ENCODE measurements at regions not wholly inside any gene's neighbourhood (a gene's known extent, or its start where the extent isn't known, plus 50 kb on each side); places are given as distances from the start of the nearest gene placed in this dataset.

DNA sequence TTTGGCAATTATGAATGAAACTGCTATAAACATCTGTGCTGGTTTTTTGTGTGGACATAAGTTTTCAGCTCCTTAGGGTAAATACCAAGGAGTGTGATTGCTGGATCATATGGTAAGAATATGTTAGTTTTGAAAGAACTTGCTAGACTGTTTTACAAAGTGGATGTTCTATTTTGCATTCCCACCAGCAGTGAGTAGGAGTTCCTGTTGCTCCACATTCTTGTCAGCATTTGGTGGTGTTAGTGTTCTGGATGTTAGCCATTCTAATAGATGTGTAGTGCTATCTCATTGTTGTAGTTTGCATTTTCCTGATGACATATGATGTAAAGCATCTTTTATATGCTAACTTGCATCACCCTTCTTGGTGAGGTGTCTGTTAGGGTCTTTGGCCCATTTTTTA, 304.6 kb downstream of the NUP35 start:
- H3K4me1 Mint-ChIP-seq = no peaks in the 10 kb centered on the region
- no peaks in the 10 kb centered on the region for H3K9me3 ChIP-seq (ENCODE audit: control insufficient read depth in 2 of 3, low read length in 3 of 3)
- no peaks in the 10 kb centered on the region for H3K27me3 Mint-ChIP-seq
- H3K27ac ChIP-seq (ENCODE audit: low read depth, low read length) = no peak overlapping the region
- intact Hi-C loops (cut with micrococcal nuclease) = no loop called here
- H3K9me3 Mint-ChIP-seq = peaks cover 4 to 36% (median 11%) of the 10 kb centered on the region in 11 donors
- H3K36me3 Mint-ChIP-seq = peaks cover 0 to 4% (median 0%) of the 10 kb centered on the region in 5 donors
- no peak overlapping the region for H3K27ac Mint-ChIP-seq
- no peaks in the 10 kb centered on the region for H3K4me1 ChIP-seq (ENCODE audit: control insufficient read depth in 2 of 2, insufficient read depth in 2 of 2, low read length in 2 of 2)
- no peaks in the 10 kb centered on the region for H3K27me3 ChIP-seq (ENCODE audit: control insufficient read depth in 2 of 2, insufficient read depth in 2 of 2, low read length in 2 of 2)
- H3K4me3 ChIP-seq (ENCODE audit: low read length) = no peak overlapping the region
- ChIA-PET POLR2A (no interaction called here), CTCF (no interaction called here)
- no peak overlapping the region for H3K4me3 Mint-ChIP-seq
- no peak for ATAC-seq
- no peaks in the 10 kb centered on the region for H3K36me3 ChIP-seq (ENCODE audit: control insufficient read depth in 2 of 3, insufficient read depth in 3 of 3, low read length in 3 of 3)
- no peak for DNase-seq

DNA sequence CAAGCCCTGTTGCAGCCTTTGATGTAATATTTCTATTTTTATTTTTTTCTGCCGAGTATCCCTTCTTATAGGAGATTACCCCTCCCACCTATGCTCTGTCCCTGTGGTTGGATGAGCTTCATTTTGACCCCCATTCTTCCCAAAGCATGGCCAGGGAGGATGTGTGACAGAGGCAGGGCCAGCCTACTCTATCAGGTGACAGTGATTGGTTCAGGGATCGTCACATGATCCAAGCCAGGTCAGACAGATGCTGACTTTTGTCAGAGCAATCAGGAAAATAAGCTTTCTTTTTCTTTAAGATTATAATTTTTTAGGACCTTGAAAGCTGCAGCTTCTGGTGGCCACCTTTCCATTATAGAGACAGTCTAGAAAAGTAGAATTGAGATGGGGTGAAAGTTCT, 314.3 kb downstream of the NUP35 start:
- Mint-ChIP-seq H3K36me3 (no peaks in the 10 kb centered on the region), H3K9me3 (peaks cover 0 to 8% (median 3%) of the 10 kb centered on the region in 11 donors)
- CTCF ChIA-PET = no interaction called here

DNA sequence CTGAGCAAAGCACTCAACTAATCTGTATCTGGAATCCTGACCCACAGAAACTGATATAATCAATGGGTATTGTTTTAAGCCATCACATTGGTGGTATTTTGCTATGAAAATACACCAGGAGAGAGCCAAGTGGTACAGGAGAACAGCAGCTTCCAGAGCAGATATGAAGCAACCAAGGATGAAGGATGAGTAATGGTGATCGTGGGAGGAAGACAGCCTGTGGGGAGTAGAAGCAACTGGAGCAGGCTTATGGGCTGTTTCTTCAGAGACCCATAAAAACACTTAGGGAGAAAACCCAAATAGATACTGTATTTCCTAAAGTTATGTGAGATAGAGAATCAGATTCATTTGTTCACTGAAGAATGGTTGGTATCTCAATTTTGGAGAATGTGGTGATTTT, 330.8 kb downstream of the NUP35 start:
- Mint-ChIP-seq H3K36me3 (peaks cover 0 to 8% (median 4%) of the 10 kb centered on the region in 5 donors), H3K9me3 (peaks cover 3 to 28% (median 13%) of the 10 kb centered on the region in 11 donors), H3K4me1 (no peaks in the 10 kb centered on the region), H3K4me3 (no peak overlapping the region), H3K27me3 (no peaks in the 10 kb centered on the region), H3K27ac (no peak overlapping the region)
- Histone ChIP-seq H3K36me3 (ENCODE audit: control insufficient read depth in 2 of 3, insufficient read depth in 3 of 3, low read length in 3 of 3) (no peaks in the 10 kb centered on the region), H3K27me3 (ENCODE audit: control insufficient read depth in 2 of 2, insufficient read depth in 2 of 2, low read length in 2 of 2) (no peaks in the 10 kb centered on the region), H3K4me3 (ENCODE audit: low read length) (no peak overlapping the region), H3K27ac (ENCODE audit: low read depth, low read length) (no peak overlapping the region), H3K4me1 (ENCODE audit: control insufficient read depth in 2 of 2, insufficient read depth in 2 of 2, low read length in 2 of 2) (no peaks in the 10 kb centered on the region), H3K9me3 (ENCODE audit: control insufficient read depth in 2 of 3, low read length in 3 of 3) (no peaks in the 10 kb centered on the region)
- ChIA-PET CTCF (no interaction called here), POLR2A (no interaction called here)
- DNase-seq (no peak), ATAC-seq (no peak)
- intact Hi-C loops (cut with micrococcal nuclease) = no loop called here

More for the DNA sequence above, 314.3 kb downstream of the NUP35 start:
- no peak overlapping the region for H3K27ac ChIP-seq (ENCODE audit: low read depth, low read length)
- POLR2A ChIA-PET = no interaction called here
- Mint-ChIP-seq H3K27ac (no peak overlapping the region), H3K27me3 (peaks cover 0 to 5% (median 0%) of the 10 kb centered on the region in 5 donors), H3K4me3 (no peak overlapping the region), H3K4me1 (no peaks in the 10 kb centered on the region)
- intact Hi-C loops (cut with micrococcal nuclease) = no loop called here
- no peaks in the 10 kb centered on the region for H3K36me3 ChIP-seq (ENCODE audit: control insufficient read depth in 2 of 3, insufficient read depth in 3 of 3, low read length in 3 of 3)
- H3K9me3 ChIP-seq (ENCODE audit: control insufficient read depth in 2 of 3, low read length in 3 of 3) = no peaks in the 10 kb centered on the region
- ATAC-seq (no peak), DNase-seq (no peak)
- H3K27me3 ChIP-seq (ENCODE audit: control insufficient read depth in 2 of 2, insufficient read depth in 2 of 2, low read length in 2 of 2) = no peaks in the 10 kb centered on the region
- H3K4me1 ChIP-seq (ENCODE audit: control insufficient read depth in 2 of 2, insufficient read depth in 2 of 2, low read length in 2 of 2) = no peaks in the 10 kb centered on the region
- H3K4me3 ChIP-seq (ENCODE audit: low read length) = no peak overlapping the region

DNA sequence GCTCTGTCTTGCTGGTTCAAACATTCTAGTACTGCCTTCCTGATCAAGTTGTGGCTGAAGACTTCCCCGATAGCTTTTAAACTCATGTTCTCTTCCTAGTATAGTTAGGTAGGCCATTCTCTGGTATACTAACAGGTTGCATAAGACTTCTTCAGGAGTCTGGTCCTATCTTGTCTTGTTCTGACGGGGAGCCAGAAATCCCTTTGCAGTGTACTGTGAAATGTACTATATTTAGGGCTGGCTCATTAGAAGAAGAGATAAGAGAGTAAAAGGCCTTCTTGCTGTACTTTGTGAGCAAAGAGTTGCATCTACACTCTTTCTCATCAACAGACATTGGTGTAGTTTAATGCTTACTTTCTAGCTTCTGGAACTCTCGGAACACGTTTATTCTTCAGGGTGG, 331.9 kb downstream of the NUP35 start:
- H3K9me3 ChIP-seq (ENCODE audit: control insufficient read depth in 2 of 3, low read length in 3 of 3) = no peaks in the 10 kb centered on the region
- no peaks in the 10 kb centered on the region for H3K4me1 ChIP-seq (ENCODE audit: control insufficient read depth in 2 of 2, insufficient read depth in 2 of 2, low read length in 2 of 2)
- intact Hi-C loops (cut with micrococcal nuclease) = no loop called here
- peaks cover 1 to 22% (median 9%) of the 10 kb centered on the region in 11 donors for H3K9me3 Mint-ChIP-seq
- peaks cover 0 to 8% (median 4%) of the 10 kb centered on the region in 5 donors for H3K36me3 Mint-ChIP-seq
- CTCF ChIA-PET = no interaction called here
- POLR2A ChIA-PET = no interaction called here
- H3K27me3 ChIP-seq (ENCODE audit: control insufficient read depth in 2 of 2, insufficient read depth in 2 of 2, low read length in 2 of 2) = no peaks in the 10 kb centered on the region
- H3K27ac ChIP-seq (ENCODE audit: low read depth, low read length) = no peak overlapping the region
- H3K4me3 ChIP-seq (ENCODE audit: low read length) = no peak overlapping the region
- H3K4me1 Mint-ChIP-seq = no peaks in the 10 kb centered on the region
- no peak overlapping the region for H3K4me3 Mint-ChIP-seq
- H3K27me3 Mint-ChIP-seq = no peaks in the 10 kb centered on the region
- DNase-seq (no peak), ATAC-seq (no peak)
- no peaks in the 10 kb centered on the region for H3K36me3 ChIP-seq (ENCODE audit: control insufficient read depth in 2 of 3, insufficient read depth in 3 of 3, low read length in 3 of 3)
- H3K27ac Mint-ChIP-seq = no peak overlapping the region

DNA sequence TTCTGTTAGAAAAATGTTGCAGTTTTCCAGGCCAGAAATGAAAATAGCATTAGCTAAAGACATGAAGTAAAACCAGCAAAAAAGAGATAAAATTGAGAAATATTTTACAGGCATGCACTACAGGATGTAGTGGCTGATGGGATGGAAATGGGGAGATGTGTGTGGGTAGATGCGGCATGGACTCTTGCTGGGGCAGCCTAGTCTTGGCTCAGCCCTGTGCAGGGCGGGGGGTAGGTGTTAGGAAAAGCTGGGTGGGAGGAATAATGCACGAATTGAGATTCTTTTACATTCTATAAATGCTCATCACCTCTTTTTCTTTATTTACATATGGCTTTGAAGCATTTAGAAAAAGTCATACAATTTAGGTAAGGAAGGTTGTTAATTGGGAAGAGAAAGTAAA, 334.2 kb downstream of the NUP35 start:
- Histone ChIP-seq H3K27ac (ENCODE audit: low read depth, low read length) (no peak overlapping the region), H3K27me3 (ENCODE audit: control insufficient read depth in 2 of 2, insufficient read depth in 2 of 2, low read length in 2 of 2) (no peaks in the 10 kb centered on the region), H3K9me3 (ENCODE audit: control insufficient read depth in 2 of 3, low read length in 3 of 3) (no peaks in the 10 kb centered on the region), H3K36me3 (ENCODE audit: control insufficient read depth in 2 of 3, insufficient read depth in 3 of 3, low read length in 3 of 3) (no peaks in the 10 kb centered on the region), H3K4me1 (ENCODE audit: control insufficient read depth in 2 of 2, insufficient read depth in 2 of 2, low read length in 2 of 2) (no peaks in the 10 kb centered on the region), H3K4me3 (ENCODE audit: low read length) (no peak overlapping the region)
- intact Hi-C loops (cut with micrococcal nuclease) = no loop called here
- Mint-ChIP-seq H3K27ac (no peak overlapping the region), H3K27me3 (no peaks in the 10 kb centered on the region), H3K9me3 (peaks cover 3 to 16% (median 5%) of the 10 kb centered on the region in 11 donors), H3K4me3 (no peak overlapping the region), H3K36me3 (peaks cover 0 to 5% (median 4%) of the 10 kb centered on the region in 5 donors), H3K4me1 (no peaks in the 10 kb centered on the region)
- ChIA-PET POLR2A (no interaction called here), CTCF (no interaction called here)
- no peak for DNase-seq
- no peak for ATAC-seq

DNA sequence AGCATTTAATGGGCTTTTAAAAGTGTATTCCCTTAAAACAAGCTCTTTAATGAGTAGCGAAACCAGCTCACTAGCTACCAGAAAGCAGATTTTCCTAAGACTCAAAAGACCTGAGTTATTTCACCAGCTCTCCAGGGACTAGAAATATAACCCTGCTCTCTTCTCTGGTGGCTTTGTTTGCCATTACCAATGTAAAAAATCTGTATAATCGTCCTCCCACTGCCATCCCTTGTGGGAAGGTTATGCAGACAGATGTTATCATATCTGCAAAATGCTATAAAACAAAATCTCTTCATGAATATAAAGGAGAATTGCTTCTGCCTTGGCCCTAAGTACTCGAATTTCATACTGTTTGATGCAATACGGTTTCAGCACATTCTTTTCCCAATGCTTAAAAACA, 335.2 kb downstream of the NUP35 start:
- no peaks in the 10 kb centered on the region for H3K27me3 Mint-ChIP-seq

DNA sequence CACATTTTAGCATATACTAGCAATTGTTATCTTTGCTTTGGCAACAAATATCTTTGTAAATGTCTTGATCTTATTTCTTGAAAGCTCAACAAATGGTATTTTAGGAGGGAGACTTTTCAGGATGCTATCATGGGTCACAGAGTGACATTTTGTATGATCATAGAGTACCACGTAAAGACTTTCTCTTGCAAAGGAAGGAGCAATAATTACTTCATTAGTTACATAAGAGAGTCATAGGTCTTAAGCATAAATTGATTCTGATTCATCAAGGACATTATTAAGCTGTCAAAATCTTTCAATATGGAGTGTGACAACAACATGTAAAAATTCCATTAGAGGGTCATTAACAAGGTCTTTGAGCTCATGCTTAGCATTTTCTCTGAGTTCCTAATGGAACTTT, 339.6 kb downstream of the NUP35 start:
- intact Hi-C loops (cut with micrococcal nuclease) = no loop called here
- H3K4me3 Mint-ChIP-seq = no peak overlapping the region
- Histone ChIP-seq H3K4me1 (ENCODE audit: control insufficient read depth in 2 of 2, insufficient read depth in 2 of 2, low read length in 2 of 2) (no peaks in the 10 kb centered on the region), H3K4me3 (ENCODE audit: low read length) (no peak overlapping the region), H3K27me3 (ENCODE audit: control insufficient read depth in 2 of 2, insufficient read depth in 2 of 2, low read length in 2 of 2) (no peaks in the 10 kb centered on the region), H3K36me3 (ENCODE audit: control insufficient read depth in 2 of 3, insufficient read depth in 3 of 3, low read length in 3 of 3) (no peaks in the 10 kb centered on the region), H3K9me3 (ENCODE audit: control insufficient read depth in 2 of 3, low read length in 3 of 3) (no peaks in the 10 kb centered on the region), H3K27ac (ENCODE audit: low read depth, low read length) (no peak overlapping the region)
- ChIA-PET CTCF (no interaction called here), POLR2A (no interaction called here)
- no peaks in the 10 kb centered on the region for H3K27me3 Mint-ChIP-seq
- H3K36me3 Mint-ChIP-seq = no peaks in the 10 kb centered on the region
- no peak overlapping the region for H3K27ac Mint-ChIP-seq
- peaks cover 0 to 11% (median 2%) of the 10 kb centered on the region in 11 donors for H3K9me3 Mint-ChIP-seq
- ATAC-seq (no peak), DNase-seq (no peak)
- no peaks in the 10 kb centered on the region for H3K4me1 Mint-ChIP-seq

More for the DNA sequence above, 335.2 kb downstream of the NUP35 start:
- no peaks in the 10 kb centered on the region for H3K4me1 Mint-ChIP-seq
- ChIA-PET CTCF (no interaction called here), POLR2A (no interaction called here)
- H3K36me3 Mint-ChIP-seq = peaks cover 0 to 2% (median under 1%) of the 10 kb centered on the region in 5 donors
- H3K9me3 Mint-ChIP-seq = peaks cover under 1 to 15% (median 5%) of the 10 kb centered on the region in 11 donors
- H3K27me3 ChIP-seq (ENCODE audit: control insufficient read depth in 2 of 2, insufficient read depth in 2 of 2, low read length in 2 of 2) = no peaks in the 10 kb centered on the region
- no peak overlapping the region for H3K27ac ChIP-seq (ENCODE audit: low read depth, low read length)
- DNase-seq (no peak), ATAC-seq (no peak)
- intact Hi-C loops (cut with micrococcal nuclease) = no loop called here
- no peak overlapping the region for H3K27ac Mint-ChIP-seq
- no peaks in the 10 kb centered on the region for H3K36me3 ChIP-seq (ENCODE audit: control insufficient read depth in 2 of 3, insufficient read depth in 3 of 3, low read length in 3 of 3)
- H3K4me3 ChIP-seq (ENCODE audit: low read length) = no peak overlapping the region
- H3K4me3 Mint-ChIP-seq = no peak overlapping the region
- H3K9me3 ChIP-seq (ENCODE audit: control insufficient read depth in 2 of 3, low read length in 3 of 3) = no peaks in the 10 kb centered on the region
- no peaks in the 10 kb centered on the region for H3K4me1 ChIP-seq (ENCODE audit: control insufficient read depth in 2 of 2, insufficient read depth in 2 of 2, low read length in 2 of 2)

All from naive thymus-derived CD4-positive, alpha-beta T cell (primary cell).